ENCODE measurements at regions not wholly inside any gene's neighbourhood (a gene's known extent, or its start where the extent isn't known, plus 50 kb on each side); places are given as distances from the start of the nearest gene placed in this dataset.

DNA sequence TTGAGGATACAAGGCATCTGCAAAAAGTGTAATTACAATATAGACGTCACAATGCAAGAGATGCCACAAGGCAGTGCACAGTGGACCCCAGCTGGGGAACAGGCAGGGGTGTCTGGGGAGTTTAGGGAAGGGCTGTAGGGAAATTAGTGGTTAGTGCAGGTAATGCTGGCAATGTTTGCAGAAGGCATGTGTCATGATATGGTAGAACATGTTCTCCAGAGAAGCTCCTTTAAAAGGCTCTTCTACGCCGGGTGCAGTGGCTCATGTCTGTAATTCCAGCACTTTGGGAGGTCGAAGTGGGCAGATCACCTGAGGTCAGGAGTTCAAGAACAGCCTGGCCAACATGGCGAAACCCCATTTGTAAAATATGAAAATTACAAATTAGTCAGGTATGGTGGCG, 98.0 kb downstream of the JCAD start:
- TF ChIP-seq, protein P1, sequence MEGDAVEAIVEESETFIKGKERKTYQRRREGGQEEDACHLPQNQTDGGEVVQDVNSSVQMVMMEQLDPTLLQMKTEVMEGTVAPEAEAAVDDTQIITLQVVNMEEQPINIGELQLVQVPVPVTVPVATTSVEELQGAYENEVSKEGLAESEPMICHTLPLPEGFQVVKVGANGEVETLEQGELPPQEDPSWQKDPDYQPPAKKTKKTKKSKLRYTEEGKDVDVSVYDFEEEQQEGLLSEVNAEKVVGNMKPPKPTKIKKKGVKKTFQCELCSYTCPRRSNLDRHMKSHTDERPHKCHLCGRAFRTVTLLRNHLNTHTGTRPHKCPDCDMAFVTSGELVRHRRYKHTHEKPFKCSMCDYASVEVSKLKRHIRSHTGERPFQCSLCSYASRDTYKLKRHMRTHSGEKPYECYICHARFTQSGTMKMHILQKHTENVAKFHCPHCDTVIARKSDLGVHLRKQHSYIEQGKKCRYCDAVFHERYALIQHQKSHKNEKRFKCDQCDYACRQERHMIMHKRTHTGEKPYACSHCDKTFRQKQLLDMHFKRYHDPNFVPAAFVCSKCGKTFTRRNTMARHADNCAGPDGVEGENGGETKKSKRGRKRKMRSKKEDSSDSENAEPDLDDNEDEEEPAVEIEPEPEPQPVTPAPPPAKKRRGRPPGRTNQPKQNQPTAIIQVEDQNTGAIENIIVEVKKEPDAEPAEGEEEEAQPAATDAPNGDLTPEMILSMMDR (IDR thresholded peaks at IDR 0.05) = no peak
- no peak for TF ChIP-seq POLR2A (IDR thresholded peaks at IDR 0.05)

All from lower leg skin (tissue), 3 donors.